GM21529 (cell line): ENCODE measurements at regions not wholly inside any gene's neighbourhood (a gene's known extent, or its start where the extent isn't known, plus 50 kb on each side); places are given as distances from the start of the nearest gene placed in this dataset.
"Not testable (repeated sequence)": the region's sequence is repeated elsewhere in the genome, so short reads cannot be mapped to it uniquely, and the experiment has no call there.

Source experiments
- ATAC-seq: cut with Tn5 transposase; IDR thresholded peaks from one replicate; pipeline ENCODE4 v1.9.1; 2021; ENCODE audit not compliant: unreplicated experiment

DNA sequence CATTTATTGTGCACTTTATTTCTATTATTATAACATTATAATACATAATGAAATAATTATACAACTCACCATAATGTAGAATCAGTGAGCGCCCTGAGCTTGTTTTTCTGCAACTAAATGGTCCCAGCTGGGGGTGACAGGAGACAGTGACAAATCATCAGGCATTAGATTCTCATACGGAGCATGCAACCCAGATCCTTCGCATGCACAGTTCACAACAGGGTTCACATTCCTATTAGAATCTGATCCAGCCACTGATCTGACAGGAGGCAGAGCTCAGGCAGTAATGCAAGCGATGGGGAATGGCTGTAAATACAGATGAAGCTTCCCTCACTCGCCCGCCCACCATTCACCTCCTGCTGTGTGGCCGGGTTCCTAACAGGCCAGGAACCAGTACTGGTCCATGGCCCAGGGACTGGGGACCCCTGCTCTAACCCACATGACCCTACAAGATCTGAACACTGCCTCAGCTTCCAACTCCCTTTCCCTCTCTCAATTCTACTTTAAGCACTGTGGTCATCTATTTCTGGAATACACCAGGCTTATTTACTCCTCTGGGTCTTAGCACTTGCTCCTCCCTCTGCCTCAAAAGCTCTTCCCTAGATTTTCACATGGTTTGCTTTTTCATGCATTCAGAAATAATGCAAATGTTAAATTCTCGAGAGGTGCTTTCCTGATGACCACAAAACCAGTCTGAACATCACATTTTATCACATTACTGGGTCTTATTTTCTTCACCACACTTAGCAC, 166.8 kb upstream of the HCCS start:
- ATAC-seq, result no peak

DNA sequence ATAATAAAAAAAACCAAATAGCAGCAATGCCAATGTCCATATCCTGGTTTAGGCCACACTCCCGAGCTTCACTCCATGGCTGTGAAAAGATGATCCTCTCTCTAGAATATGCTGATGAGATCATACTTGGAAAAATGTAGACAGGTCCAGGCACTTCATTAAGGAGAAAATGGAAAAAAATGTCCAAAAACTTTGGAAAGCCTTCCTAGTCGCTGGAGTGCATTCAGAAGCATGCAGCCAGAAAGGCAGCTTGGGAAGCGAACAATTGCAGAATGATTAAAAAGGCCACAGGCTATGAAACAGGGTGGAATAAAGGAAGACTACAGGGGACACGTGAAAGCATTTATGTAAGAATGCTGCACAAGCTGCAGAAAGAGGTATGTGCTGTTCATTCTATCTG, 165.6 kb upstream of the HCCS start:
- ATAC-seq, result no peak

GRCh38 chrX:10949541-10949940, 161.6 kb upstream of the HCCS start:
- no peak for ATAC-seq

DNA sequence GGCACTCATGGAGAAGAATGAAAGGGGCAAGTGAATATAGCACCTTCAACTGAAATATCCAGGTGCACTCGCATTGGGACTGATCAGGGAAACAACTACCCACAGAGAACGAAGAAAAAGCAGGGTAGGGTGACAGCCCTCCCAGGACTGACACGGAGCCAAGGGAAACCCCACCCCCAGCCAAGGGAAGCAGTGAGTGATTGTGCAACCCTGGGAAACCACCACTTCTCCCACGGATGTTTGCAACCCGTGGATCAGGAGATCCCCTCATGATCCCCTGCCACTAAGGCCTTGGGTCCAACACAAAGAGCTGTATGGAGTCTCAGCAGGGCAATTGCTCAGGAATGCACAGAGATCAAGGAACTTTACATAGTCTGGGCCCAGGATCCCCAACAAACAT, 158.5 kb upstream of the HCCS start:
- ATAC-seq, result no peak

GRCh38 chrX:10965174-10965798, 145.8 kb upstream of the HCCS start:
- ATAC-seq, result no peak

GRCh38 chrX:10966057-10966456, 145.1 kb upstream of the HCCS start:
- ATAC-seq, result no peak

DNA sequence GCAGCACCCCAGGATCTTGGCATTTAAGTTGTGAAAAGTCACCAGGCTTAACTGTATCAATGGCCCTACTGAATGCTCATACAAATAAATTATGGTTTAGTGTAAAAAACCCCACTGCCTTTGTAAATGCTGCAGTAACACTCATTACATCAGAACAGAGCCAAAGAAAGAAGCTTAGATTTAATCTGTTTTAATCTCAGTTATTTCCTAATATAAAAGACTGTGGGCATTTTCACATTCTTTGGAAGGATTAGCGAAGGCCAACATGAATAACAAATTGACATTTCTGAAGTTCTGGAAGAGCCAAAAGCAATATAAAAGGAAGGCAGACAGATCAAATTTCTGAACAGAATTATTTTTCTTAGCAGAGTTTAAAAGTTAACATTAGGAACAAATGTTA, 140.0 kb upstream of the HCCS start:
- no peak for ATAC-seq

DNA sequence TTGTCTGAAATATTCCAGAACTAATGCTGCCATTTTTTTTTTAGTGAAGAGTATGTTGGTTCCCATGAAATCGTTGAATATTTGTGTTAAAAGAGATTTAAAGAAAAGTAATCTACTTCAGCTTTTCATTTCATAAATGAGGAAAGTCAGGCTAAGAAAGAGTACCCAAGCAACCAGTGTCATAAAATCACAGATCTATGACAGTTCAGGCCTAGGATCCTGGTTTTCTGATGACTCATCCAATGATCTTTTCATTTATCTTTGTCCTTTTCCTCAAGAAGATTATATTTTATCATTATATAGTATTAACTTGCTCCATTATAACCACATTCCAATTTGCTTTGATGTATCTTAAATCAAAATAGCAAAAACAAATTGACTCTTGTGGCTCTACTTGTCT, 139.4 kb upstream of the HCCS start:
- no peak for ATAC-seq

DNA sequence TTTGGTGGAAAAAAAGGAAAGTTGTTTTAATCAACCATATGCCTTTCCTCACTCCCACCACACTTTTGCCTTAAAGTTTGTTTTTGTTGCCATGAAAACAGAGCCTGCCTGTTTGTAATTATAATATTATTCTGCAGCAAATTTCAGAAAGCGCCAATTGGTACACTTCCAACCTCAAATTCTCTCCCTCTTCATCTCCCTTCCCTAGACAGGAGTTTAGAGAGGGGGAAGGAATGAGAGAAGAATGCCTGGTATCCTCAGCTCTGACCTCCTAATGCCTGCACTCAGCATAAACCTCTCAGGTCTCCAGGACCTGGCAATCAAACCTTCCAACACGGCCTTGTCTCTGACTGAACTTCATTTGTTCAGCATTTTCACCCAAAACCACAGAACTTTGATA, 138.4 kb upstream of the HCCS start:
- no peak for ATAC-seq

DNA sequence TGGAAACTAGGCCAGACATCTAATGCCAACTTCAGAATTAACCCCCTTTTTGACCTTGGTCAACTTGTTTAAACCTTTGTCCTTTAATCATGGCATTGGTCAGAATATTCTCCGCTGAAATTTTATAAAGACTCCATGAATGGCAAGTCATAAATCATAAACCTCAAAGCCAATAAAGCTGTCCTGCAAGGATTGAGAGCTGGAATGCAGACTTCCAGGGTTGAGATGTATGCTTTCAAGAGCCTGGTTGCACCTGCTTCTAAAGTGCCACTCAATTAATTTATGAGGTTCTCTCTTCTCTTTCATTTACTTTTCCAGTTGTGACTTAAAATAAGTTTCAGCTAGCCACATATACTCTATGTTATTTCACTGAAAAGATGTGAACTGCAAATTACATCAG, 136.2 kb upstream of the HCCS start:
- ATAC-seq, result no peak

DNA sequence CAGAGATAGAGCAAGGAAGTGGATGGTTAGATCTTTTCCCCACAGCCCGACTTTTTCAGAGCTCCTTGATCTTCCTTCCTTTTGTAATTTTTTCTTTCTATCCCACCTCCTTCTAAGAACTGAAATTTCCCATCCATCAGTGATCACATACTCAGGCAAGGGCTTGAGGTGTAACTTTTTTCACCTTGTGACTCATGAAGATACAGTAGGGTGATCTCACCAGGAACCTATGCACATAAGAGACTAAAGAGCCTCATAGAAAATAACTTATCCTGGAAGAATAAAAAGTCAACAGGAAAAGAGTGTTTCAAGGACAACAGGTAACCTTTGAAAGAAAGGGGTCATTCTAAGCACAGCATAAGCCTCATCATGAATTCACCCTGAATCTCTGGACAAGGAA, 131.2 kb upstream of the HCCS start:
- ATAC-seq, result no peak

GRCh38 chrX:10981506-10981905, 129.6 kb upstream of the HCCS start:
- ATAC-seq, result no peak

DNA sequence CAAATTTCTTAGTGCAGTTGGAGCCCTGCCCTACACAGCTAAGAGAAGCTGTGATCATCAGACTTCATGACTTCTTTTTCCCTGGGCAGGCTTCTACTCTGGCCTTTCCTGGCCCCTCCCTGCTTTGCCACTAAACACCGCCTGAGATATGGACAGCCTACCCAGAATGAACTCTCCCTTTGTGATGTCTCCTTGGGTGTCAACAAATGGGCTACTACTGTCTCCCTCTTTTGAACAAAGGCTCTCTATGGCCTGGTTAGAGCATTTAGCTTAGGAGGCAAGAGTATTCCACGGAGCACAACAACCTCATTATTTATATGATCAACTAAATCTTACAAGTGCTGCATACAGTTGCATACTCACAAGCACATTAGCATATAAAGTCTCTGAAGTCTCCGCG, 127.6 kb upstream of the HCCS start:
- no peak for ATAC-seq

DNA sequence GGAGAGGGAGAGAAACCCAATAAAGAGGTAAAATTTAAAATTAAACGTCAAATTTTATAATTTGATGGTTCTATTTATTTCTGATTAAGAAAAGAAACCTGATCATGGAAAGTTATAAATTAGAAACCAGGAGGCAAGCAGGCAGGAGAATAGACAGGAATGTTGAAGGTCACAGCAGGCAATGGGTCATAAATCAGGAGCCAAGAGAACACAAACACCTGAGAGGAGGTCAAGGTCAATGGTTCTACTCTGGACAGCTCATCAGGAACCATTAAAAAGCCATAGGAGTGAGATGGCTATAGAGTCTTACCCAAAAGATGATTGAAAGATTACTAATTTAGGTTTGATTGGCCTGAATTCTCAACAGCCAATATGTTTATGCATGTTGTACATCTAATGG, 126.9 kb upstream of the HCCS start:
- no peak for ATAC-seq

DNA sequence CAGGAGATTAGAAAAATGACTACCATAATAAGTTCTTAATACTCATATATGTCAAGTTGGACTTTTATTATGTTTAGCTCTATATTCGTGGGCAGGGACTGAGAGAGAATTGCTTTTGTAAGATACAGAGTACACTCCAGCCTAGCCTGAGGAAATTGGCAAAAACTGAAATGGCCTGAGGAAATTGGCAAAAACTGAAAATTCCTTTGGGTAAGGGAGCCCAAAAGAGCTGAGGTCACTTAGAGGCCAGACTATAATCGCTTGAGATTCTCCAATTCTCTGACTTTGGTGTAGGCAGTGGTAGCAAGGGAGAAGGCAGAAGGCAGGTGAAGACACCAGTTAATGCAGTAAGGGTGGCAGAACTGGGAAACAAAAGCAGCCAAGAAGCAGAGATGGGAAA, 124.5 kb upstream of the HCCS start:
- ATAC-seq, result no peak

DNA sequence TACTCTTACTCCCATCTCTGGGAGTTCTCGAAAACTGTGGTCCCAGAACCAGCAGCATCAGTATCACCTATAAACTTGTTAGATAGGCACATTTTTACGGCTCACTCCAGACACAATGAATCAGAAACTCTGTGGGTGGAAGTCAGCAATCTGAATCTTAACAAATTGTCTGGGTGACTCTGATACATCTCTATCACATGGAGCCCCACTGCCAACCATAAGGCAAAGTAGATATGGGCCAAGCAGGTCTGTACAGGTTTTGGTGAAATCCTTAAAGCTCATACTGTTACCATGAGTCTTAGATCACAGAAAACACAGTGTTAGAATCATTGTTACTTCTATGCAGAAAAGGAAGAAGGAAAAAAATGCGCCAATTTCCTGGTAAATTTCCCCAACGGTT, 122.5 kb upstream of the HCCS start:
- ATAC-seq, result no peak

- ATAC-seq, result no peak
These were observed 121.7 kb upstream of the HCCS start for GRCh38 chrX:10989386-10989785.

GRCh38 chrX:10990418-10990817, 120.7 kb upstream of the HCCS start:
- no peak for ATAC-seq

DNA sequence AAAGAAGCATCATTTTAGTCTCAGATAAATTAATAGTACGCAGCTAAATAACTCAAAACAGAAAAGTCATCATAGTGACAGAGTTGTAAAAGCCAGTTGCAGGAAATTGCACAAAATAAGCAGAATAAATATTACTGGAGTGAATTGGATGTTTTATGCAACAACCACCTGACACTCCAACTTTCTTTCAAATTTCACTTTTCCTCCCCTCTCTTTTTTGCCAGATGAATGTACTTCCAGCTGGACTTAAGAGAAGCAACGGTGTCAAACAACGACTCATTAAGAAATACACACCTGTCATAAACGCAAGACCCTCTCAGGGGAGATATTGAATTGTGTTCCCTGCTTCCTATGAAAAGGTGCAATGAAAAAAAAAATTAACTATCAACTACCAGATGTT, 120.2 kb upstream of the HCCS start:
- no peak for ATAC-seq

GRCh38 chrX:10992110-10992509, 119.0 kb upstream of the HCCS start:
- ATAC-seq, result no peak

GRCh38 chrX:11007076-11007475, 104.1 kb upstream of the HCCS start:
- ATAC-seq, result not testable (repeated sequence)

DNA sequence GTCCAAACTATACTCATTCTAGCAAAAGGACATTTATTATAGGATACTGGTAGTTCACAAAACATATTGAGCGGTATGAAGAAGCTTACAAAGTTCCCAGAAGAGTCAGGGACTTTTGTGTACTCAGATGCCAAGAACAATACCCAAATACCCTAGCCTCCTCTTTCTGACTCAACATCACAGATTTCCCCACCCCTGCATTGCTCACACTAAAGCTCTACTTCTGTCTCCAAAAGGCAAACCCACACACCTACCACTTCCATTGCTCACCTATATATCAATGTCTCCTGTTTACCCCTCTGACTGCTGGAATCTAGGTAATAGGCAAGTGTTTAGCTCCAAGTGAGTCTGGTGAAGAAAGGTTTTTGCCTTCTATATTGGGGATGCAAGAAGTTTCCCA, 100.7 kb upstream of the HCCS start:
- no peak for ATAC-seq

- ATAC-seq, result no peak
These were observed 94.4 kb upstream of the HCCS start for GRCh38 chrX:11016728-11017127.
